HG02759 (cell line): ENCODE measurements at regions not wholly inside any gene's neighbourhood (a gene's known extent, or its start where the extent isn't known, plus 50 kb on each side); places are given as distances from the start of the nearest gene placed in this dataset.
"Not testable (repeated sequence)": the region's sequence is repeated elsewhere in the genome, so short reads cannot be mapped to it uniquely, and the experiment has no call there.

Experiments used
- ATAC-seq: cut with Tn5 transposase; IDR thresholded peaks from one replicate; pipeline ENCODE4 v1.9.1; 2021; ENCODE audit warnings: mild to moderate bottlenecking, moderate library complexity; ENCODE audit not compliant: unreplicated experiment

DNA sequence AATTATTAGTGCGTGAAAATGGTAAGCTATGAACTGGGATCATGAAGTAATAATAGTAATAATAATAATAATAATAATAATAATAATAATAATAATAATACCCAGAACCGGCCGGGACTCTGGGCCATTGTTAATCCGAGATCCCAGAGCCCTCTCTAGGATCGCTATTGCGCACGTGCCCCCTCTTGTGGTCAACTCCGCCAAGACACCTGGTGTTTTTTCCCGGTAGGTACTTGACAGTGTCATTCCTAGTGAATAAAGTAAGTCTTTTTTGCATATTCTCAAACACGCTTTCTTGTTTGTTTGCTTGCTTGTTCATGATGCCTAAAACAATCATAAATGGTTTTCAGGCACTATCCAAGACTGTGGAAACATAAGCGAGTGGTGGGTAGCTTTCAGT, 513.7 kb downstream of the RPIA start:
- not testable (repeated sequence) for ATAC-seq

GRCh38 chr2:89208144-89208932, 516.9 kb downstream of the RPIA start:
- peak; percentile 38 for ATAC-seq

DNA sequence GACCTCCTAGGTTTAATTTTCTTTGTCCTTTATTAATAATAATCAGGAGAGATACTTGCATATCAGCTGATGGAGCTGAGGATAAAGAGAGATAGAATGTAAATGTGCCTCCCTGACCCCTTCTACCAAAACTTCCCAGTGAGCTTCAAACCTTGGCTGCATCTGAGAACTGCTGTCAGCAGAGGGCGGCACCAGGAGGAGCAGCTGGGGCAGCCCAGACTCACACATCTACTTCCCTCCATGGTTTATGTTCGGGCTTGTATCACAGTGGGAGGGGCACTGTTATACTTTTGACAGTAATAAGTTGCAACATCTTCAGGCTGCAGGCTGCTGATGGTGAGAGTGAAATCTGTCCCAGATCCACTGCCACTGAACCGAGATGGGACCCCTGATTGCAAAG, 521.7 kb downstream of the RPIA start:
- not testable (repeated sequence) for ATAC-seq

GRCh38 chr2:89213811-89214210, 522.3 kb downstream of the RPIA start:
- ATAC-seq, result peak; percentile 81

- not testable (repeated sequence) for ATAC-seq
Measured at GRCh38 chr2:89221474-89221873, 530.0 kb downstream of the RPIA start.

- not testable (repeated sequence) for ATAC-seq
Measured at GRCh38 chr2:89222063-89222732, 530.7 kb downstream of the RPIA start.

DNA sequence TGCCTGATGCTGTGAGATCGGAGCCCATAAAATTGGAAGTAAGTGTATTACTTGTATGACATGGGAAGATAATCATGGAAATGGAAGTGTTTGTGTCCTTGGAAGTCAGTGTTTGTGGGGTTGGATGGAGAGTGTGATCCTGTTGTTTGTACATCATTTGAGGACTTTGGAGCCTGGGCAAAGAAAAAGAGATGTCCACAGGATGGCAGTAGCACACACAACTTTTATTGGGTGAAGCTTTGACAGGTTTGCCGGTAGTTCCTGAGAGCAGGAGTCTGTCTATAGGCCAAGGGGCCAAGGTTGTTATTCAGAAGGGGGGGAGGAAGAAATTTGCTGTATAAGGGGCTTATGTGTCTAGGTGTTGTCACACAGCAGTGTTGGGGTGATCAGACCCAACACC, 533.3 kb downstream of the RPIA start:
- ATAC-seq, result not testable (repeated sequence)

DNA sequence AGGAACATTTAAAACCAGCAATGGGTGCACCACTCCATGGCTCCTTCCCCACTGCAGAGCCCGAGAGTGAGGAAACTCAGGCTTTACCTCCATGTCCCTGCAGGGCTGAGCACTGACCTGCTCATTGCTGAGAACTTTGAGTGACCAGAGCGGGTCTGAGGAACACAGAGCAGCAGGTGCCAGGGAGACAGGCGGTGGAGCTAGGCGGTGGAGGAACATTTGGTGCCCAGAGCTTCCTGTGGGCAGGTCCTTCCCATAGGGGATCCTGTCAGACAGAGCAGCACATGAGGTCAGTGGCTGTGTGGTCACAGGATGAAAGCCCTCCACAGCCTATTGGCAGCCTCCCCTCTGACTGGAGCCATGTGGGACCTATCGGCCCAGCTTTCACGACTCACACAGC, 538.5 kb downstream of the RPIA start:
- ATAC-seq, result not testable (repeated sequence)

DNA sequence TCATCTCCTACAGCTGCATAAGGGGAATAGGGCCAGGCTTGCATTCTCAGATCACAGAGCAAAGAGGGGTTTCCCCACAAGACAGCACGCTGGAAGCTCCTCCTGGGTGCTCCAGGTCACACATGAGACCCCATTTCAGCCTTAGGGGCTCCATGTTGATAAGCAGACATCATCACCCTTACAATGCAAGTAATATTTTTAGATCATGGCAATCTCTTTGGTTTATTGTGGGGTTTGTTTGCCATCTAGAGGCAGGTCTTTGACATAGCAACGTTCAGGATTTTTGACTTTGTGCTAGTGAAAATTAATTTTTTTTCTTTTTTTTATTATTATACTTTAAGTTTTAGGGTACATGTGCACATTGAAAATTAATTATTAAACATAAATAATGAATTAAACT, 539.8 kb downstream of the RPIA start:
- ATAC-seq, result not testable (repeated sequence)

- ATAC-seq, result not testable (repeated sequence)
Measured at GRCh38 chr2:89233931-89234330, 542.5 kb downstream of the RPIA start.

DNA sequence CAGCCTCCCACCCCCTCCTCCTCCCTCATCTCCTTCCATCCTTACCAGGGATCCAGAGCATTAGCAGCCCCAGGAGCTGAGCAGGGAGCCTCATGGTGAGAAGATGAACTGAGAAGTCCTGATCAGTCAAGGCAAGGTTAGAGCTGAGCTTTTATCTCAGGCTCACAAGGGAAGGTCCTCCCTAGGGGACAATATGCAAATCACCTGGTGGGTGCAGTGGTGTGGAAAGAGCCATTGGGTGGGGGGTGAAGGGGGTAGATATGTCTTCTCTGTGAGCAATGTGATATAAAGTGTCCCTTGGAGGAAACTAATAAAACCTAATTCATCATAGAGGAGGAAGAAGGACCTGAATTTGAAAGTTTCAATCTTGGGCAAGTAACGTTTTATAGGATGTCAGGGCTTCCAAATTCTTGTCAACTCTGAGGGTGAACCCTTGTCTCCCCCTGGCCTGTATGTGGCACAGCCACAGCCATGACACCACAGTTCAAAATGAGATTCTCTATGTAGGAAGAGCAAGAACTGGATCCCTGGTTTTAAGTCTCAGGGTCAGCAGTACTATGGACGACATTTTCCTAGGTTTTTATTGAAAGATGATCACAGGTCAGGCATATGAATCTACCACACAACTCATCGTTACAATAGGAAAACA, 543.5 kb downstream of the RPIA start:
- ATAC-seq, result not testable (repeated sequence)

DNA sequence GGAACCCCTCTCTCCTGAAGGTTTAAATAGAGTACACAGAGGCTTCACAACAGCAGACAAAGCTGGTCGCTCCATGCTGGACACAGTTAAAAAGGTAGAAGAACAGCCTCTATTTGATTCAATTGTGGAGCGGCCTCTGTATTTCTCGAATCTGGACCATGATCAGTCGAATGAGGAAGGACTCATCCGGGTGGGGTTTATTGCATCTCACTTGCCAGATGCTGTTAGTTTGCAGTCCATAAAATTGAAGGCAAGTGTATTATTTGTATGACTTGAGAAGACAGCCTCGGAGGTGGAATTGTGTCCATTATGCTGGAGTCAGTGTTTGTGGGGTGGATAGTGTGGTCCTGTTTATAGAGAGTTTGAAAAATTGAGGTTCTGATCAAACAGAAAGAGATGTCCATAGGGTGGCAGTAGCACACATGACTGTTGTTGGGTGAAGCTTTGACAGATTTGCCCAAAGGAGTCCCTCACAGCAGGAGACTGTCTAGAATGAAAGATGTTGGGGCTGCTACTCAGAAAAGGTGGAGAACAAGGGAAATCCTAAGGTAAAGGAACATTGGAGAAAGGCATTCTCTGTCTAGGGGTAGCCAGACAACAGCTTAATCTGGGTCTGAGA, 545.5 kb downstream of the RPIA start:
- not testable (repeated sequence) for ATAC-seq

GRCh38 chr2:89237783-89238182, 546.3 kb downstream of the RPIA start:
- not testable (repeated sequence) for ATAC-seq

- peak; percentile 98 for ATAC-seq
Measured at GRCh38 chr2:89243114-89243700, 551.7 kb downstream of the RPIA start.

GRCh38 chr2:89244407-89244806, 552.9 kb downstream of the RPIA start:
- not testable (repeated sequence) for ATAC-seq

DNA sequence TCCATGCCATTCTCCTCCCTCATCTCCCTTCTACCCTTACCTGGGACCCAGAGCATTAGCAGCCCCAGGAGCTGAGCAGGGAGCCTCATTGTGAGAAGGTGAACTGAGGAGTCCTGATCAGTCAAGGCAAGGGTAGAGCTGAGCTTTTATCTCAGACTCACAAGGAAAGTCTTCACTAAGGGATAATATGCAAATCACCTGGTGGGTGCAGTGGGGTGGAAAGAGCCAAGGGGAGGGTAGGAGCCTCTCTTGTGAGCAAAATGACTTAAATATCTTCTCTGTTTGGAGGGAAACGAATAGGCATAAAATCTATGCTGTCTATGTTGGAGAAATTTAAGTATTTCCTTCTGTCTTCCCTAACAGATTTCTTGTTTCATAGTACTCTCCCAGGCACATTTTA, 554.0 kb downstream of the RPIA start:
- peak; percentile 35 for ATAC-seq

- ATAC-seq, result not testable (repeated sequence)
Measured at GRCh38 chr2:89246027-89246426, 554.6 kb downstream of the RPIA start.

DNA sequence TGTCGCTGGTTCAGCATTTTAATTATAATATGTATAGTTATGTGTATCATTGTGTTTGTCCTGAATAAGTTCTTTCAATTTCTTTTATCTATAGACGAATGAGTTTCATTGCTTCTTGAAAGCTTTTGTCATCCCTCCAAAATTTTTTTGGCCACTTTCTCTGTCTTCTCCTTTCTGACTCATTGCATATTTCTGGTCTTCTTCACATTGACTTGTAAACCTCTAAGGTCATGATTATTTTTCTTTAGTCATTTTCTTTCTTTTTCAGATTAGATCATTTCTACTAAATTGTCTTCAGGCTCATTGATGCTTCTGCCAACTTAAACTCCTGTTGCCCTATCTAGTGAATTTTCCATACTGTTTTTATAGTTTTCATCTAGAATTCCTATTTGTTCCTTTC, 555.1 kb downstream of the RPIA start:
- not testable (repeated sequence) for ATAC-seq

GRCh38 chr2:89255013-89255412, 563.5 kb downstream of the RPIA start:
- ATAC-seq, result not testable (repeated sequence)

GRCh38 chr2:89273443-89273842, 582.0 kb downstream of the RPIA start:
- not testable (repeated sequence) for ATAC-seq

GRCh38 chr2:89280536-89280935, 589.1 kb downstream of the RPIA start:
- ATAC-seq, result not testable (repeated sequence)
